ENCODE measurements at regions not wholly inside any gene's neighbourhood (a gene's known extent, or its start where the extent isn't known, plus 50 kb on each side); places are given as distances from the start of the nearest gene placed in this dataset.

- Histone ChIP-seq H3K27ac (ENCODE audit: low read depth, low read length) (no peak overlapping the region), H3K4me1 (ENCODE audit: control insufficient read depth, insufficient read depth, low read length, unreplicated experiment) (no peaks in the 10 kb centered on the region), H2AFZ (ENCODE audit: low read length, unreplicated experiment) (no peak overlapping the region), H3K27me3 (ENCODE audit: insufficient read depth, low read length) (no peaks in the 10 kb centered on the region), H3K36me3 (ENCODE audit: insufficient read depth, low read length) (no peaks in the 10 kb centered on the region), H3K4me3 (ENCODE audit: low read depth, low read length) (no peak overlapping the region), H3K79me2 (ENCODE audit: control insufficient read depth, insufficient read depth, low read length, unreplicated experiment) (no peaks in the 10 kb centered on the region)
Measured at GRCh38 chr11:92794783-92795182, 174.7 kb upstream of the MTNR1B start.

DNA sequence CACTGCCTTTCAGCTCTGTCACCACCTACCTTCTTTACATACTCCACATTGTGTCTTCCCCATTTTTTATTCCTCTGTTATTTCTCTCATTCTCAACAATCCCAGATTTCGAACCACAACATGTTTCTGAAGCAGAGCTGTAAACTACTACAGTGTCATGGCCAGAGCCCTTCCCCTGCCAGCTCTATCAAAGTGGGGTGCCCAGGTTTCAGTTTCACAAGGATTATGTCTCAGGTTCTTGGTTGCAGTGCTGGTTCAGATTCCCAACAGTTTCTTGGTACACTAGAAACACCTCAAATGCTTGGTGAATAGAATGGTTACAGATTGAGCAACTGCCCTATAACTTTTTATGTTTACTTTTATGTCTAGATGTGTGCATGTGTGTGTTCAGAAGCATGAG is 172.7 kb upstream of the MTNR1B start:
- no peak overlapping the region for H2AFZ ChIP-seq (ENCODE audit: low read length, unreplicated experiment)
- no peaks in the 10 kb centered on the region for H3K4me1 ChIP-seq (ENCODE audit: control insufficient read depth, insufficient read depth, low read length, unreplicated experiment)
- no peak overlapping the region for H3K4me3 ChIP-seq (ENCODE audit: low read depth, low read length)
- no peaks in the 10 kb centered on the region for H3K79me2 ChIP-seq (ENCODE audit: control insufficient read depth, insufficient read depth, low read length, unreplicated experiment)
- H3K36me3 ChIP-seq (ENCODE audit: insufficient read depth, low read length), result no peaks in the 10 kb centered on the region
- no peak overlapping the region for H3K27ac ChIP-seq (ENCODE audit: low read depth, low read length)
- no peaks in the 10 kb centered on the region for H3K27me3 ChIP-seq (ENCODE audit: insufficient read depth, low read length)

- H2AFZ ChIP-seq (ENCODE audit: low read length, unreplicated experiment), result no peak overlapping the region
- no peaks in the 10 kb centered on the region for H3K4me1 ChIP-seq (ENCODE audit: control insufficient read depth, insufficient read depth, low read length, unreplicated experiment)
- H3K4me3 ChIP-seq (ENCODE audit: low read depth, low read length), result no peak overlapping the region
- no peaks in the 10 kb centered on the region for H3K79me2 ChIP-seq (ENCODE audit: control insufficient read depth, insufficient read depth, low read length, unreplicated experiment)
- no peaks in the 10 kb centered on the region for H3K27me3 ChIP-seq (ENCODE audit: insufficient read depth, low read length)
- H3K27ac ChIP-seq (ENCODE audit: low read depth, low read length), result no peak overlapping the region
- no peaks in the 10 kb centered on the region for H3K36me3 ChIP-seq (ENCODE audit: insufficient read depth, low read length)
Measured at GRCh38 chr11:92797874-92798273, 171.6 kb upstream of the MTNR1B start.

GRCh38 chr11:92801685-92802084 is 167.8 kb upstream of the MTNR1B start:
- Histone ChIP-seq H3K4me1 (ENCODE audit: control insufficient read depth, insufficient read depth, low read length, unreplicated experiment) (no peaks in the 10 kb centered on the region), H3K4me3 (ENCODE audit: low read depth, low read length) (no peak overlapping the region), H3K27ac (ENCODE audit: low read depth, low read length) (no peak overlapping the region), H3K36me3 (ENCODE audit: insufficient read depth, low read length) (no peaks in the 10 kb centered on the region), H3K79me2 (ENCODE audit: control insufficient read depth, insufficient read depth, low read length, unreplicated experiment) (no peaks in the 10 kb centered on the region), H3K27me3 (ENCODE audit: insufficient read depth, low read length) (no peaks in the 10 kb centered on the region), H2AFZ (ENCODE audit: low read length, unreplicated experiment) (no peak overlapping the region)

DNA sequence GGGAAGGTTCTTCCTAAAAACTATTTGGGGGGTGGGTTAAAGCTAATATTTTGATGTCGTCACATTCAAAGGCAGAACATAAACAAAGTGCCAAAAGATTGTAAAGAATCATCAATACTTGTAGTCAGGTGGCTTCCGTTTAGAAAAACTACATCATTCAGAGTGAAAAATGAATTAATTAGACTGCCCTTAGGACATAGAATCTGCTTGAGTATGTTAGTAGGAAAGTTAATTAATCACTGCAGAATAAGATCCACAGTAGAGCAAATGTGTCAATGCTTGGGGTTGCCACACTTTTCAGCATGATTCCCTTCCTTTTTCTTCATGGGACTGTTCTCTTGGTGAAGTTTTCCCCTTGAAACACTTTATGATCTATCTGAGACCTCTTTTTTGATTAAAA is 166.8 kb upstream of the MTNR1B start:
- no peaks in the 10 kb centered on the region for H3K27me3 ChIP-seq (ENCODE audit: insufficient read depth, low read length)
- H3K27ac ChIP-seq (ENCODE audit: low read depth, low read length), result no peak overlapping the region
- no peak overlapping the region for H3K4me3 ChIP-seq (ENCODE audit: low read depth, low read length)
- H2AFZ ChIP-seq (ENCODE audit: low read length, unreplicated experiment), result no peak overlapping the region
- no peaks in the 10 kb centered on the region for H3K79me2 ChIP-seq (ENCODE audit: control insufficient read depth, insufficient read depth, low read length, unreplicated experiment)
- no peaks in the 10 kb centered on the region for H3K4me1 ChIP-seq (ENCODE audit: control insufficient read depth, insufficient read depth, low read length, unreplicated experiment)
- no peaks in the 10 kb centered on the region for H3K36me3 ChIP-seq (ENCODE audit: insufficient read depth, low read length)

- H3K27ac ChIP-seq (ENCODE audit: low read depth, low read length), result no peak overlapping the region
- H3K4me3 ChIP-seq (ENCODE audit: low read depth, low read length), result no peak overlapping the region
- H3K36me3 ChIP-seq (ENCODE audit: insufficient read depth, low read length), result no peaks in the 10 kb centered on the region
- H2AFZ ChIP-seq (ENCODE audit: low read length, unreplicated experiment), result no peak overlapping the region
- no peaks in the 10 kb centered on the region for H3K4me1 ChIP-seq (ENCODE audit: control insufficient read depth, insufficient read depth, low read length, unreplicated experiment)
- no peaks in the 10 kb centered on the region for H3K27me3 ChIP-seq (ENCODE audit: insufficient read depth, low read length)
- H3K79me2 ChIP-seq (ENCODE audit: control insufficient read depth, insufficient read depth, low read length, unreplicated experiment), result no peaks in the 10 kb centered on the region
Measured at GRCh38 chr11:92803391-92803790, 166.1 kb upstream of the MTNR1B start.

DNA sequence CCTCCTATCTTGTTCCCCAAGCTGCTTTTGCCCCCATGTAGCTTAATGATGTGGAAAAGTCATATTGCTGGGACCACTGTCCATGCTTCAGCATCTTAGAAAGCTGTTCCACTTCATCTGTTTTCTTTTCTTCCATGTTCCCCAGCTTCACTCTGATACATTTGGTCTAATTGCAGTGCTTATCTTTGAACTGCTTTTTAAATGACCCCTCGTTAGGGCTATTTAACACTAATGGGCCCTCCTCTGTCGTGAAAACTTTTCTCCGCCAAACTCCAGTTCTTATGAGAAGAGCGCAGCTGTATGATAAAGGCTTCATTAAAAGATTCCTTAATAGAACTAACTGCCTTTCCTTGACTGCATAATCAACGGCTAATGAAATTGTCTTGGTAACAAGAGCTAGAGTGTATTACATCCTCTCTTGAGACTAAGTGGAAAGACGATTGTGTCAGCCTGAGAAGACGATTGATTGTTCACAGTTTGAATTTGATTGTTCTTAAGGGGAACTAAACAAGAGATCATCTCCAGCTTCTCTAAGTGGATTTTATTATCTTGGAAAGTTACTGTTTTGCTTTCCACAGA is 165.0 kb upstream of the MTNR1B start:
- Histone ChIP-seq H3K27me3 (ENCODE audit: insufficient read depth, low read length) (no peaks in the 10 kb centered on the region), H3K4me1 (ENCODE audit: control insufficient read depth, insufficient read depth, low read length, unreplicated experiment) (no peaks in the 10 kb centered on the region), H3K36me3 (ENCODE audit: insufficient read depth, low read length) (no peaks in the 10 kb centered on the region), H3K27ac (ENCODE audit: low read depth, low read length) (no peak overlapping the region), H3K4me3 (ENCODE audit: low read depth, low read length) (no peak overlapping the region), H2AFZ (ENCODE audit: low read length, unreplicated experiment) (no peak overlapping the region), H3K79me2 (ENCODE audit: control insufficient read depth, insufficient read depth, low read length, unreplicated experiment) (no peaks in the 10 kb centered on the region)

DNA sequence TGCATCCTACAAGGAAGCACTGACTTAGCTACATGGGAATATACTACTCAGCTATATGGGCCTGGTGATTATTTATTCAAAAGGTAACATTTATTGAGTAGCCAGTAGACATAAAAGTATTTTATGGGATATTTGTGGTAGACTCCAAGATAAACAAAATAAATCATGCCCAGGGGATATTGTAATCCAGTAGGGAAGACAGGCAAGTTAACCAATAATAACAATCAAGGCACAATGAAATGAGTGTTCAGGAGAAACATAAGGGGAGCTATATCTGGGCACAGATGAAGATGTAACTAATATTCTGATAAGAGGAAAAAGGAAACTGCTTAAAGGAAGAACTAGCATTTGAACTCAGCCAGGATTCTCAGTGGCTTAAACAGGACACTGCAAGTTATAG is 161.4 kb upstream of the MTNR1B start:
- H3K36me3 ChIP-seq (ENCODE audit: insufficient read depth, low read length), result no peaks in the 10 kb centered on the region
- H3K27me3 ChIP-seq (ENCODE audit: insufficient read depth, low read length), result no peaks in the 10 kb centered on the region
- no peak overlapping the region for H2AFZ ChIP-seq (ENCODE audit: low read length, unreplicated experiment)
- no peaks in the 10 kb centered on the region for H3K79me2 ChIP-seq (ENCODE audit: control insufficient read depth, insufficient read depth, low read length, unreplicated experiment)
- no peaks in the 10 kb centered on the region for H3K4me1 ChIP-seq (ENCODE audit: control insufficient read depth, insufficient read depth, low read length, unreplicated experiment)
- no peak overlapping the region for H3K4me3 ChIP-seq (ENCODE audit: low read depth, low read length)
- no peak overlapping the region for H3K27ac ChIP-seq (ENCODE audit: low read depth, low read length)

- H2AFZ ChIP-seq (ENCODE audit: low read length, unreplicated experiment), result no peak overlapping the region
- H3K27me3 ChIP-seq (ENCODE audit: insufficient read depth, low read length), result no peaks in the 10 kb centered on the region
- H3K27ac ChIP-seq (ENCODE audit: low read depth, low read length), result no peak overlapping the region
- H3K4me3 ChIP-seq (ENCODE audit: low read depth, low read length), result no peak overlapping the region
- no peaks in the 10 kb centered on the region for H3K79me2 ChIP-seq (ENCODE audit: control insufficient read depth, insufficient read depth, low read length, unreplicated experiment)
- H3K4me1 ChIP-seq (ENCODE audit: control insufficient read depth, insufficient read depth, low read length, unreplicated experiment), result no peaks in the 10 kb centered on the region
- no peaks in the 10 kb centered on the region for H3K36me3 ChIP-seq (ENCODE audit: insufficient read depth, low read length)
Measured at GRCh38 chr11:92810423-92811064, 158.9 kb upstream of the MTNR1B start.

DNA sequence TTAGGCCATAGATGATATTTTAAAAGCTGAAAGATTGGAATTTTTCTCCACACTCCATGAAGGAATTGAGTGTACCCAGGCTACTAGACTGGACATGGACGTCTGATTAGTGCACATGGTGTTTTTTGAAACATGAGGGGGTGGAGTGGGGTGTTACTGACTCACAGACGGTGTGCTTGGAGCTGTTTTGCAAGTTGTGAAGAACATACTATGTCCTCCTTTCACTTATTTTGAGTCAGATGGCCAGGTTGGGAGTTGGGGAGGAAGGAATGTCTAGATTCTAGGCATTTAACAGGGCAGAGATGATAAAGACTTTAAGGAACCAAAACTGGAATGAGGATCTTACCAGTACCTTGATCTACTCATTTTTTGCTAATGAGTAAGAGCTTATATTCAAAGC is 158.1 kb upstream of the MTNR1B start:
- H3K4me3 ChIP-seq (ENCODE audit: low read depth, low read length), result no peak overlapping the region
- no peaks in the 10 kb centered on the region for H3K27me3 ChIP-seq (ENCODE audit: insufficient read depth, low read length)
- no peak overlapping the region for H3K27ac ChIP-seq (ENCODE audit: low read depth, low read length)

DNA sequence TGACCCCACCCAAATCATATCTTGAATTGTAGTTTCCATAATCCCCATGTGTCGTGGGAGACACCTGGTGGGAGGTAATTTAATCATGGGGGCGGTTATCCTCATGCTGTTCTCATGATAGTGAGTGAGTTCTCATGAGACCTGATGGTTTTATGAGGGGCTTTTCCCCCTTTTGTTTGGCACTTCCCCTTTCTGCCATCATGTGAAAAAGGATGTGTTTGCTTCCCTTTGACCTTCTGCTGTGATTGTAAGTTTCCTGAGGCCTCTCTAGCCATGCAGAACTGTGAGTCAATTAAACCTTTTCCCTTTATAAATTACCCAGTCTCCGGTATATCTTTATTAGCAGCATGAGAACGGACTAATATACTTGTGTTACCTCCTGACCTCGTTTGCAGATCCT is 156.6 kb upstream of the MTNR1B start:
- H3K4me1 ChIP-seq (ENCODE audit: control insufficient read depth, insufficient read depth, low read length, unreplicated experiment), result no peaks in the 10 kb centered on the region
- H3K27me3 ChIP-seq (ENCODE audit: insufficient read depth, low read length), result no peaks in the 10 kb centered on the region
- H3K27ac ChIP-seq (ENCODE audit: low read depth, low read length), result no peak overlapping the region
- no peaks in the 10 kb centered on the region for H3K79me2 ChIP-seq (ENCODE audit: control insufficient read depth, insufficient read depth, low read length, unreplicated experiment)
- no peak overlapping the region for H3K4me3 ChIP-seq (ENCODE audit: low read depth, low read length)
- no peaks in the 10 kb centered on the region for H3K36me3 ChIP-seq (ENCODE audit: insufficient read depth, low read length)
- H2AFZ ChIP-seq (ENCODE audit: low read length, unreplicated experiment), result no peak overlapping the region

More for the DNA sequence above, 158.1 kb upstream of the MTNR1B start:
- H3K79me2 ChIP-seq (ENCODE audit: control insufficient read depth, insufficient read depth, low read length, unreplicated experiment), result no peaks in the 10 kb centered on the region
- no peaks in the 10 kb centered on the region for H3K4me1 ChIP-seq (ENCODE audit: control insufficient read depth, insufficient read depth, low read length, unreplicated experiment)
- no peak overlapping the region for H2AFZ ChIP-seq (ENCODE audit: low read length, unreplicated experiment)
- H3K36me3 ChIP-seq (ENCODE audit: insufficient read depth, low read length), result no peaks in the 10 kb centered on the region

Data from ACC112 (cell line).